ENCODE measurements at regions not wholly inside any gene's neighbourhood (a gene's known extent, or its start where the extent isn't known, plus 50 kb on each side); places are given as distances from the start of the nearest gene placed in this dataset.
A peak's percentile ranks its signal among the peaks of the same experiment; 100 is the strongest.
"Not testable (repeated sequence)": the region's sequence is repeated elsewhere in the genome, so short reads cannot be mapped to it uniquely, and the experiment has no call there.

DNA sequence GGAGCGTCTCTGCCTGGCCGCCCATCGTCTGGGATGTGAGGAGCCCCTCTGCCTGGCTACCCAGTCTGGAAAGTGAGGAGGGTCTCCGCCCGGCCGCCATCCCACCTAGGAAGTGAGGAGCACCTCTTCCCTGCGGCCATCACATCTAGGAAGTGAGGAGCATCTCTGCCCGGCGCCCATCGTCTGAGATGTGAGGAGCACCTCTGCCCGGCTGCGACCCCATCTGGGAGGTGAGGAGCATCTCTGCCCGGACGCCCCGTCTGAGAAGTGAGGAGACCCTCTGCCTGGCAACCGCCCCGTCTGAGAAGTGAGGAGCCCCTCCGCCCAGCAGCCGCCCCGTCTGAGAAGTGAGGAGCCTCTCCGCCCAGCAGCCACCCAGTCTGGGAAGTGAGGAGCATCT lies 84.5 kb downstream of the IDS start:
- not testable (repeated sequence) for DNase-seq

DNA sequence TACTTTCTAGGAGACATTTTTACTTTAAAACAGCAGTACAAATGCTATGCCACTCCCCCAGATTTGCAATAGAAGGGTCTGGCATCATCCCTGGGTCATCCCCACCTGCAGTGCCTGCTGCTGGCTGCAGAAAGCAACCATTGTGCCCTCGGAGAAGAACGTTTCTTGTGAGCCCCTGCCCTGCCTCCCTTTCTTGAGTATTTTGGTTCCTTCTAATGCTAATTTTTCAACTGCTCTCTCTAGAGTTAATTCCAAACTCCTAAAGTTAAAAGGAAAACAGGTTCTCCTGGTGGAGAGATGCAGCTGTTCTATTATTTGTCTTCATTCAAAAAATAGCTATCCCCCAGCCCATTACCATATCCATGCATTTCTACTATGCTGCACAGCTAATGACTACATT lies 107.1 kb downstream of the IDS start:
- no peak for DNase-seq

- no peak for DNase-seq
Observed at GRCh38 chrX:149392921-149393320, 112.2 kb downstream of the IDS start.

DNA sequence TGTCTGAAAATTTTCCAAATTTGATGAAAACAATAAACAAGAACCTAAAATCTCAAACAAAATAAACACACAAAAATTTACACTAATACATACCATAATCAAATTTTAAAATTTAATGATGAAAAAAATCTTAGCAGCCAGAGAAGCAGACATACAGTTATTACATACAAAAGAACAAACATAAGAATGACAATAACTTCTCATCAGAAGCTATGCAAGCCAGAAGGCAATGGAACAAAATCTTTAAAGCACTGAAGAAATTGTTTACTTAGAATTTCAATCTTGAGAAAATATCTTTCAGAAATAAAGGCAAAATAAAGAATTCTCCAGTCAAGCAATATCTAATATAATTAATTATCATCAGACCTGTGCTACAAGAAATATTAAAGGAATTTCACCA lies 121.3 kb downstream of the IDS start:
- DNase-seq = no peak

GRCh38 chrX:149374751-149375150 lies 130.4 kb downstream of the IDS start:
- no peak for DNase-seq

DNA sequence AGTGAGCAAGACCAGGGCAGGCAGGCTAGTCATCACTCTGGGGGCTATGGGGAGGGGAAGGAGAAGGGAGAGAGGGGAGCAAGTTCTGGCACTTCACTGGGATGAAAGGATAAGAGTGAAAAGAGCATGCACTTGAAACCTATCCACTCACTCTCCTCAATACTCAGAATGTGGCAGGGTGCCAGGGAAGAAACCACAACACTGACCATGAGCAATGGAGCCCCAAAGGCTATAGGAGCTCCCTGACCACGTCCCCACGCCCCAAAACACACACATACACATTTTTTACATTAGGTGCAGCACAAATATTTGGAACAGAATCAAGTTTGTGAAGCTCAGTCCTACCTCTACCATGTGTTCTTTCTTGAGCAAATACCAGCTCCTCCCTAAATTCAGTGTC lies 132.2 kb downstream of the IDS start:
- no peak for DNase-seq

GRCh38 chrX:149371986-149372385 lies 133.1 kb downstream of the IDS start:
- no peak for DNase-seq

DNA sequence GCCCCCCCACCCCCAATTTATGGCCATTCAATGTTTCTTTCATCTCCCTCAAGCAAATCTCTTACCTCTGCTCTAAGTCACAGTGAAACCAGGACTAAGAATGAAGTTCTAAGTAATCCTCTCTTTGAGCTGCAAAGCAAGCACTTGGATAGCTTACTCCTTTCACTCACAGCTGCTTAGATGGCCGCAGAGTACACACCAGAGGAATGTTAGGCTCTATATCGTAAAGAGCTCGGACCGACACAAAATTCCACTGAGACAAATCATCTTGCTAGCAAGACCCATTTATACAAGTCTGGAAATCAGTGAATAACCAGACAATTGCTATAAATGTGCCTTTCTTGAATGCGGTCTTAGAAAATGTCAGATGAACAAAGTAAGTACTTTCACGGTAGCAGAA lies 135.0 kb downstream of the IDS start:
- DNase-seq = no peak

DNA sequence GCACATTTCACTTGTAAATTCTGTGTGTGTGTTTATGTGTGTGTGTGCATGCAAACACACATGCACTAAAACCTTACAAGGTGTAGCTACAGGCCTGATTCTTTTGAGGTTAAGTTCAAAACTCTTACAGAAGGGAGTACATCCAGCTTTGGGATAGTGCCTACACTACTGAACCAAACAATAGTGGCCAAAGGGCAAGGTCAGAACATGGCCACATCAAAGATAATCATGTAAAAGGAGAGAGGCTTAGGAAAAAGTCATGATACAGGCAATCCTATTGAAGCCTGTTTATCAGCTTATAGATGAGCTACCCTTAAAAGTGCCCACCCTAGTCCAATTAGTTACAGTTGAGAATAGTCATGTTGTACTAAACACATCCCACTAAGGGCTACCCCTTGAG lies 139.6 kb downstream of the IDS start:
- no peak for DNase-seq

- no peak for DNase-seq
Observed at GRCh38 chrX:149365061-149365460, 140.0 kb downstream of the IDS start.

- DNase-seq = no peak
Observed at GRCh38 chrX:149363965-149364364, 141.1 kb downstream of the IDS start.

GRCh38 chrX:149346306-149346705 lies 158.8 kb downstream of the IDS start:
- no peak for DNase-seq

DNA sequence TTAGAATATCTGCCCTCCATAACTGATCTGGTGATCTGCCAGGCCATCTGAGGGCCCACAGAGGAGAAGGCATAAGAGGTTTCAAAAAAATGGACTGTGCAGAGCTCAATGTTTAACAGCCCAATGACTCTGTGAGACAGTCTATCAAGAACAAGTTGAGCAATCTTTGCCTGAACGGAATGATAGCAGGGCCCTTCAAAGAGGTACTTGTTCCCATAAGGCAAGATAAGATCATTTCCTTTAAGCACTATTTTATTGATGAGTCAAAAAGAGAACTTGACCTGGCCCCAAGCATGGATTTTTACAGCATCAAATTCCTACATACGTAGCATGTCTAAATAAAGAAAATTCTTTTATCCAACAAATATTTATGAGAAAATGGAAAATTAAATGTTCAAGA lies 182.8 kb downstream of the IDS start:
- DNase-seq = no peak

- DNase-seq = no peak
Observed at GRCh38 chrX:149313871-149314371, 191.2 kb downstream of the IDS start.

- DNase-seq = no peak
Observed at GRCh38 chrX:149312988-149313387, 192.1 kb downstream of the IDS start.

DNA sequence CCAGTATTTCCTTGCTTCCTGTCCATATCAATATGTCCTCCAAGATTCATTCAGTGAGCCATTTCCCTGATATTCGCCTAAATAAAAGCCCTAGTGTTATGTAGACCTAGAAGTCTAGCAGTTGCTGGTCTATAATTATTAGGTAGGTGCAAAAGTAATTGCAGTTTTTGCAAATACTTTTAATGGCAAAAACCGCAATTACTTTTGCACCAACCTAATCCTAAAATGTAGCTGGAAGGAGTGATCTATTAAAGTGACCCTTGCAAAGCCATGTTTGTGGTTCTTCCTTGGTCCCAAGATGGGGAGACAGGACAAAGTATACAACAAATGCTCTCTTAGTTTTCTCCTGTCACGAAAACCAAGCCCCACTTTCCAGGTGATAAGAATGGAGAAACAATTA lies 193.0 kb downstream of the IDS start:
- no peak for DNase-seq

GRCh38 chrX:149302705-149303104 lies 202.4 kb downstream of the IDS start:
- no peak for DNase-seq

DNA sequence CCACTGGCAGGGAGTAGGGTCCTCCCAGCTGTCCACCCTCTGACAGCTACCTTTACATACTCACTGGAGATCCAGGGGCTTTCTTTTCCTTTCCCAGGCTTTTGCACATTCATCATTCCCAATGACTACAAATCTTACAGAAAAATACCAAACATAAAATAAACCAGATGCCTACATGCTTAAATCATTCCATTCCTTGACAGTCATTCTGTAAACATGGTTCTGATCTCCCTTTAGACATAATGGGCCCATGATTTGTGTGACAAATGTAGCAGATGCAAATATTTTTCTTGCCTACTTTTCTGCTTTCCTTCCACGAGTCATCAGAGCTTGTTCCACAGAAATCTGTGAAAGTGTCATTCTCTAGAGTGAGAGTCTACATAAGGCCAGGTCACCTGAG lies 207.0 kb downstream of the IDS start:
- no peak for DNase-seq

- no peak for DNase-seq
Observed at GRCh38 chrX:149296092-149296491, 209.0 kb downstream of the IDS start.

DNA sequence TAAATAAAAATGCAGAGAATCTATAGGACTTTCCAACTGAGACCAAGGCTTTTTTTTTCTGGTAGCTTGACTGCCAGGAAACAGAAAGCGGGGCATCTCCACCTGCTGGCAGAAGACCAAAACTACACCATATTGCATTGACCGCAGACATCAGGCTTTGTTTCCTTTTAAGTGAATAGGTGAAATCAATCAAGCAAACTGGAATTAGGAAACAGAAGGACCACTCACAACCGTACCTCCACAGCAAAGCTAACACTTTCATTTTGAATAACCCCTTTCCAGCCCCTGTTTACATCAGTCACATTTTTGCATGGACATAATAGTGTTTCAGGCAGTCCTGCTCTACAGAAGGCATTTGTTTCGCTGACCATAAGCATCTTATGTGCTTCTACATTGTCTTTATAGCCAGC lies 218.2 kb downstream of the IDS start:
- peak; percentile 31 for DNase-seq

DNA sequence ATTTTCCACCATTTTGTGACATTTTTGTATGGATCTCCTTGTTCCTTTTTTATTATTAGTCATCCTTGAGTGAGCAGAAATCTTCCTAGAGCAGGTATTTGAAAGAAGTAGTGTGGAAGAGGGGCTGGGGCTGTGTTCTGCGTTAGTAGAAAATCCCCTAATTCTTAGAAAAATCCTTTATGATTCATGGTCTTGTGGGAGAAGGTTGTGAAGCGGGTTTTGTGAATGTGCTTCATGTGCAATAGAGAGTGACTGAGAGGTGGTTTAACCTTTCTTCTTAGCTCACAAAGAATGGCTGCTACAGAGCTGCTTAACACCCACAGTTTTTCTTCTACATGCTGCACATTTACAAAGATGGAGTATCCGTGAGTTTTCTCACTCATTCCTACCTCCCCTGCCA lies 220.5 kb downstream of the IDS start:
- no peak for DNase-seq

DNA sequence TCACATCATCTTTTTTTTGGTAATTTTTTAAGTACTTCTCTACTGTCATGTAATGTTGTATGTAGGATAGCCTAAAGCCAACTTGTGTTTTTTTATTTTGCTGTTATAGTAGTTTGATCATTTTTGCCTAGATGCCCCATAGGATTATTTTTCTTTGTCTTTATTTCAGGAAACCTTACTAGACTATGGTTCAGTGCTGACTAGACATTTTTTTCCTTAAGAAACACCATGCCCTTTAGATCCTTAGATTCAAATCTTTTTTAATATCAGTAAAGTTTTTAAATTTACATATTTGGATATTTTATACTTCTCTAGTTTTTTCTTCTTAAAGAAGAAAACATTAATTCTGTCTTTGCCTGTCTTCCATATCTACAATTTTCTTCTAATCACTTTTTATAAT lies 221.3 kb downstream of the IDS start:
- no peak for DNase-seq

DNA sequence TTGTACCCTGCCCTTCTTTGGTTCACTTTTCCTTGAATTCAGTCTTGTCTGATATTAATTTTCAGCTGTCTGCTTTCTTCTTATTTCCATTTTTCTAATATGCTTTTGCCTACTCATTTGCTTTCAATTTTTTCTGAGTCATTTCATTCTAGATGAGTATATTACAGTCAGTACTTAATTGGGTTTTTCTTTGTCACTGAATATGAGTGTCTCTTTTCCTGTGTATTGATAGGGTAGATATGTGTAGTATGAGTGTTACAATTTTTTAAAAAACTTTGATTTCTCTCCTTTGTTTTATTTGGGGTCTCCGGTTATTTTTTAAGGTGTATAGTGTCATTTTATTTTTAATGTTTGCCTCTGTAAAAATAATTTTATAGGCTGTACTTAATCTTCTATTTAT lies 222.2 kb downstream of the IDS start:
- DNase-seq = no peak

GRCh38 chrX:149280011-149280410 lies 225.1 kb downstream of the IDS start:
- DNase-seq = no peak

GRCh38 chrX:149275836-149276235 lies 229.3 kb downstream of the IDS start:
- no peak for DNase-seq

- no peak for DNase-seq
Observed at GRCh38 chrX:149274516-149275105, 230.5 kb downstream of the IDS start.
